GM18511 (cell line): ENCODE measurements at regions not wholly inside any gene's neighbourhood (a gene's known extent, or its start where the extent isn't known, plus 50 kb on each side); places are given as distances from the start of the nearest gene placed in this dataset.

Source experiments
- ATAC-seq: cut with Tn5 transposase; IDR thresholded peaks from one replicate; pipeline ENCODE4 v1.9.1; 2021; ENCODE audit warnings: mild to moderate bottlenecking, moderate library complexity; ENCODE audit not compliant: unreplicated experiment

DNA sequence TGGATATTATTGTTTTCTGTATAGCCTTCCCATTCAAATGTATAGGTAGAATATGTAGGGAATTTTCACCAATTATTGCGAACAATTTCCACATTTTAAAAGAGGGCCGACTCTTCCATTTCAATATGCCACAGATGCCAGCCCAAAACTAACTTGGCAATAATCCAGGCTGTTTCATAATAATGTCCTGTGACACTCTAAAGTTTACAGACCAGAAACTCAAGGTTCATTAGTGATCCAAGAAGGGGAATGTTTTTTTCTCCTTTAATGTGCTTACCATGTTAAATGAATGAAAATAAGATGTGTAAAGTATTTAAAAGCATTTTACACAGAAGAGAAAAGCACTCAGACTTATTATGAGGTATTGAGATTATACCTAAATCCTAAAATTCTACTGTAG lies 63.0 kb upstream of the FAM3C start:
- ATAC-seq: no peak

DNA sequence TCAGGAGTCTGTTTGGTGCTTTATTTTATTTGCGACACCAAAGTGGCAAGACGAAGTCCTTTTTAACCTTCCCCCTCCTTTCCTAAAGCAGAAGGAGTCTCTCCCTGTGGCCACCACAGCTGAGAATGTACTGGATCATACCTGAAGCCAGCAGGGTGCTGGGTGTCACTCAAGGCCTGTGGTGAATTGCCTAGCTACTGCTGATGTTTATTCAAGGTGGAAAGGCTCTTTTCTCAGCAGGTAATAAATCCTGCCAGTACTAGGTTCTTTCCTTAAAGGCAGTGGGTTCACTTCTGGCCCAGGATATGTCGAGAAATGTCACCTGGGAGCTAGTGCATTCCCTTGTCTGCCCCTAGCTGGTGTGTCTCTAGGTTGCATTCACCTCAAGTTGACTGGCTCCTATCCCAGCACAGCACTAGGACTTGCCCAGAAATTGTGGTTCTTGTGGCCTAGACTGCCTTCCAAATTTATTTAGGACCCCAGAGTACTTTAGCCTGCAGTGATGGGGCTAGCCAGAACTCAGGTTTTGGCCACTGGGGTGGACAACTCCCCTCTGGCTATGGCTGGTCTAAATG lies 60.8 kb upstream of the FAM3C start:
- no peak for ATAC-seq

DNA sequence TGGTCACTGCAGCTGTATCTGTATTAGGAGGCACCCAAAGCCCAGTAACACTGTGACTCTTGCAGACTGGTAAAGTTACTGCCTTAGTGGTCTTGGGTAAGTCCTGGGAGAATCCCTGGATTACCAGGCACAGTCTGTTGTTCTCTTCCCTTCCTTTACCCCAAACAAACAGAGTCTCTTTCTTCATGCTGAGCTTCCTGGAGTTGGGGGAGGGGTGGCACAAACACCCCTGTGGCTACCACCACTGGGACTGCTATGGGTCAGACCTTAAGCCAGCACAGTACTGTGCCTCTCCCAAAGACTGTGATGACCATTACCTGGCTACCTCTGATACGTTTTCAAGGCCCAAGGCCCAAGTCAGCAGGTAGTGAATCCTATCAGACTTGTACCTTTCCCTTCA lies 59.9 kb upstream of the FAM3C start:
- ATAC-seq: no peak

DNA sequence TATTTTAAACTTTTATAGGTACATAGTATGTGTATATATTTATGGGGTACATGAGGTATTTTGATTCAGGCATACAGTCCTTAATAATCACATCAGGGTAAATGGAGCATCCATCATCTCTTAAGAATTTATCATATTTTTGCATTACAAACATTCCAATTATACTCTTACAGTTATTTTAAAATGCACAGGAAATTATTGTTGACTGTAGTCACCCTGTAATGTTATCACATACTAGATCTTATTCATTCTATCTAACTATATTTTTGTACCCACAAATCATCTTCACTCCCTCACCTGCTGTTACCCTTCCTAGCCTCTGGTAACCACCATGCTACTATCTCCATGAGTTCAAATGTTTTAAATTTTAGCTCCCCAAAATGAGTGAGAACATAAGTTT lies 56.3 kb upstream of the FAM3C start:
- no peak for ATAC-seq

DNA sequence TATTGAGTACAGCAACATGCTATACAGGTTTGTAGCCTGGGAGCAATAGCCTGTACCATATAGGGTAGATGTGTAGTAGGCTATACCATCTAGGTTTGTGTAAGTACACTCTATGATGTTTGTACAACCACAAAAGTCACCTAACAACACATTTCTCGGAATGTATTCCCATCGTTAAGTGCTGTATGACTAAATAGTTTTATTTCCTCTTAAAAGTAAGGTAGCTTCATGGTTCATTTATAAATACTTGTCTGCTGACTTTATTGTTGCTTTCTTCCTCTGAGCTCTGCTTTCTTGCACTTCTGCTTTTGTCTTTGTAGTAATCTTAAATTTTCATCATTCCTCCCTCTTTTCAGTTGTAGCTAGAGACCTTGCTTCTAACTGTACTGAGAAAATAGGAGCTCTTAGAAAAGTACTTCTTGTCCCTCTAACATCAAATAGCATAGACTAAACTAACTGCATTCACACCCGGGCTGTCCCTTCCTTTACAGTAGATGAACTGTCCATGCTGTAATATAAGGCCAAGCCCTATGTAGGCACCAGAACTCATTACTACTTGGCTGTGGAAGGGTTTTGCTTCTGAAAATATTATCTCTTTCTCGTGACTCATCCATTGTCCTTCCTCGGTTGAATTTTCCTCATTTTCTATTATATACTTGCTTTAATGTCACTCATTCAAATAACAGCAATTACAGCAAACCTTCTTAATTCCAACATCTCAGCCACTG lies 55.4 kb upstream of the FAM3C start:
- ATAC-seq: no peak

DNA sequence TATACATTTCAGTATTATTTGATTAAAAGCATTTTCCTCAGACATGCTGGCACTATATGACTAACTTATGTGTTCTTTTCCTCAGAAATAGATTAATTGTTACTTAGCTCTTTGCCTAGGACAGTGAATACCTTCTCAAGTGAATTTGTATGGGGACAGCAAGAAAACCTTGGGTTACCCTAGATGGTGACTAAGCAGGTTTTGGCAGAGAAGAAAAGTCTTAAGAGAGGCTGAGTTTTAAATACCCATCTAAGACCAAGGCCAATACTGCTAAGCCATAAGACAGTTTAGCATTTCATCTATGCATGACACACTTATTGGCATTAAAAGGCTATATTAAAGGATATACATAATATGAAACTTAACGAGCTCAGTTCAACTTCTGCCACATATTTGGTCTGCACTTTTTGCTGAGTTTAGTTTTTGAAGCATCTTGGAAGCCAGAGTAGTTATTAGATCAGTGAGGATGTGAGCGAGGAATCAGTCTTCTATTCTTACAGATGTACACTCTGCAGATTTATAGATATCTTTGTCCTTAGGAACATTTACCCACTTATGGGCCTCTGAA lies 54.6 kb upstream of the FAM3C start:
- no peak for ATAC-seq

DNA sequence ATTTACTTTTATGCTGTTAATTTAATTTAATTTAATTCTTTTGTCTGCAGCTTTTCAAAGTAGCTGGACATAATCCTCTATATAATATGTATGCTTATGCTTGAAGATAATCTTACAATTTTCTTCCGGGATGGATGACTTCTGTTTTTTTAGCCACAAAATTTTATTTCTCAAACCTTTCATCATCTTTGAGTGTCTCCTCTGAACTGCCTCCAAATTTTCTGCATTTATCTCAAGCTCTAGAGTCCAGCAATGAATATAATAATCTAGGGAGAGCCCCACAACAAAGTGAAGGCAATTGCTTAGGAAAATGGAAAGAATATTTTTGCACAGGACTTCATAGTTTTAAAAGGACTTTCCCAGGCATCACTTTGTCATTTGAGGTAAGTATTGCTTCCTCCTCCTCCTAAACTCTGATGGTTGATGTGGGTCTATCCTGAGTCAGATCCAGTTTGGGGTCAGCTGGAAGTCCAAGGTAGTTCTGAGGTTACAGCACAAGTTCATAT lies 53.7 kb upstream of the FAM3C start:
- no peak for ATAC-seq

DNA sequence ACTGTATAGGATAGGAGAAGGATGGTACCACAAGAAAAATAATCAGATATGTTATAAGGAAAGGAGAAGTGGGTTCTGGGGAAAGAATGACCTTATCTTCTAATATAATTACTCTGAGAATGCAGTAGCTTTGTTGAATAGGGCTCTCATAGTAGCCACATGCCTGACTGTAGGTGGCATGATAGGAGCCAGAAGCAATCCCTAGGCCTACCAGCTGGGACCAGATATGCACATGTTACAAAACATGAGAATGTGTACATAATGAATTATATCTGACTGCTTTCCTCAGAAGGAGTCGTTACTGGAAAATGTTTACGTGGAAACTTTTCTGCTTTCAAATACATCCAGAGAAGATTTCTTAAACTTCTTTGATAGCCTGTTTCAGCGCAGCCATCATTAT lies 53.2 kb upstream of the FAM3C start:
- ATAC-seq: no peak

DNA sequence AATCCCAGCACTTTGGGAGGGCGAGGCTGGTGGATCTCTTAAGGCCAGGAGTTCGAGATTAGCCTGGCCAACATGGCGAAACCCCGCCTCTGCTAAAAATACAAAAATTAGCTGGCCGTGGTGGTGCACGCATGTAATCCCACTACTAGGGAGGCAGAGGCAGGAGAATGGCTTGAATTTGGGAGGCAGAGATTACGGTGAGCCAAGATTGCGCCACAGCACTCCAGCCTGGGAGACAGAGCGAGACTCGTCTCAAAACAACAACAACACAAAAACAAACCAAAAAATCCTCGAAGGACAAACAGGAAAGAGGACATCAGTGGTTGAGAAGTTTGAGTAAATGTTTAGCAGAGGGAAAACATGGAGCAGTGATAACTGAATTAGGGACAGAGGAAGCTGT lies 52.3 kb upstream of the FAM3C start:
- no peak for ATAC-seq

DNA sequence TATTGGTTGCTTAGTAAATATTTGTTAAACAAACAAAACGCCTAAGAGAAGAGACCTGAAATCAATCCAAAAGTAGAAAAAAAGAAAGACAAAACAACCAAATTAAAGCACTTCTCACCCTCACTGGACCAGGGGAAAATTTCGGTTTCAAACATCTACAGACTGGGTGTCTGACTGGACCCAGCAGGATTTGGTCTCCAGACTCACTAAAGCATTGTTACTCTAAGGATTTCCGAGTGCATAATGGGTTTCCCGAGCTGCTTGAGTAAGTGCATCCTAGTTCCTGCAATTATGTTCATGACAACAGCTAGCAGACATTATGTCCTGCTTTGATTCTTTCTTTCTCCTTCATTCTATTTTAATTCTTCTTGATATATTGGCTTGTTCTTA lies 51.8 kb upstream of the FAM3C start:
- no peak for ATAC-seq

DNA sequence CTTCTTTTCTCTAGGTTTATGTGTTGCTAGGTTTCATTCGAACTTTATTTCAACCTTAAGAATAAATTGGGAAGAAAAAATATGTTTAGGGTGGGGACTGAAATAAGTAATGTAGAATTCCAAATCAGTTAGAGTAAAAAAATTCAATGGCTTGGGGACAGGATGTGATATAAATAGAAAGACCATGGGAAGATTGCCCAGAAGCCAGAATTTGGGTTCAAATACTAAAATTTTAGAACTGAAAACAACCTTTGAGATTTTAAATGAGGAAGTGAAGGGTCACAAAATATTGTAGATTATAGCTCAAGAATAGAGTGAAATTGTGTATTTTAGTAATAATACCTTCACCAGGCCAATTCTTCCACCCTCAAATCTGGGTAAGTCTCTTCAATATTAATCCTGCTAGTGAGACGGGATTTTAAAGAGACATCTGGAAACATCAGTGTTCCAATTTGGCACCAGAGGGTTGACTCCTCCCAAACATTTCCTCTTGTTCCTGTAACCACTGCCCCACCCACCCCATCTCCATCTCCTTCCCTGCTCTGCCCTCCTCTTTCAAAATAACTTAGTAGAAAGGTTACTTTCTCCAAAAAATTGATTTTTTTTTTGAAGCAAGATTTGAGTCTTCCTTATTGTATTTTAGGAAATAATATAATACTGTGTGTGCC lies 51.3 kb upstream of the FAM3C start:
- no peak for ATAC-seq

DNA sequence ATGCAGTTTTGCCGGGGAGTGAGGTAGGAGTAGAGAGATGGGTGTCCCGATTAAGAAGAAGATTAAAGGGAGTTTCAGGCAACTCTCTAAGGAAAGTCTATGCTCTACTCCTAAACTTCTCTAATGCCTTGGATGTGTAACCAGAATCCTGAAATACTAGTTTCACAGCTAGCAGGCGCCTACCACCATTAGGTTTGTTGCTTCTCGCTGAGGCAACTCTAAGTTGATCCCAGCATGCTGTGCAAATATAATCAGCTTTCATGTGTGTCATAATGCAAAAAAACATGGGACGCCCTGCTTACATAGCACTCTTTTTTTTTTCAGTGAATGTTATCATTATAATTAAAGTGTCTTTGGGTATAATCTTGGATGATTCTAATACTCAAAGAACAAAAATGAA lies 50.4 kb upstream of the FAM3C start:
- no peak for ATAC-seq
